ENCODE measurements at regions not wholly inside any gene's neighbourhood (a gene's known extent, or its start where the extent isn't known, plus 50 kb on each side); places are given as distances from the start of the nearest gene placed in this dataset.

DNA sequence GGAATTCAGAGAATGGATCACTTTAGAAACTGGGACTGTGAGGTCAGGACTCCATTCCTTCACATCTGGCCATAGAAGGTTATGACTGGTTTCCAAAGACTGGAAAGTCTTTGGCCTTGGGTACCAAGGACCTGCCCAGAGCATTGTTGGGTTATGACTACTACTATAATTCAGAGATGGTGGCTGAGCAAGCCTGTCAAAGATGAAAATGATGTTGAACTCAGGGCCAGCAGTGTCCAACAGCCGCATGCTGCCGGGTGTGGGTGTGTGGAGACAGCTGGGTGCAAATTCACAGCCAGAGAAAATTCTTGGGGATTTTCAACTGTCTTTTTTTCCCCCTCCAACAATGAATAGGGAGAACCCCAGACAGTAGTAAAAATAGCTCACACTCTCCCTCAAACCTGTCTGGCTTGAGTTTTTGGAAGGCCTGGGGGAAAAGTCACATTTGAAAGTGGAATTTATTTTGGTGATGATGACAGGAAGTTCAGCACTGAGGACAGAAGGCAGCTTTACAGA is 166.8 kb upstream of the NCAM1 start:
- H3K4me1 Mint-ChIP-seq = peaks cover 47% of the 10 kb centered on the region
- H3K27me3 Mint-ChIP-seq (ENCODE audit: low read depth) = no peaks in the 10 kb centered on the region; the same call in 1 of the 2 replicates
- POLR2A ChIA-PET = no interaction called here
- TF ChIP-seq, protein P1, sequence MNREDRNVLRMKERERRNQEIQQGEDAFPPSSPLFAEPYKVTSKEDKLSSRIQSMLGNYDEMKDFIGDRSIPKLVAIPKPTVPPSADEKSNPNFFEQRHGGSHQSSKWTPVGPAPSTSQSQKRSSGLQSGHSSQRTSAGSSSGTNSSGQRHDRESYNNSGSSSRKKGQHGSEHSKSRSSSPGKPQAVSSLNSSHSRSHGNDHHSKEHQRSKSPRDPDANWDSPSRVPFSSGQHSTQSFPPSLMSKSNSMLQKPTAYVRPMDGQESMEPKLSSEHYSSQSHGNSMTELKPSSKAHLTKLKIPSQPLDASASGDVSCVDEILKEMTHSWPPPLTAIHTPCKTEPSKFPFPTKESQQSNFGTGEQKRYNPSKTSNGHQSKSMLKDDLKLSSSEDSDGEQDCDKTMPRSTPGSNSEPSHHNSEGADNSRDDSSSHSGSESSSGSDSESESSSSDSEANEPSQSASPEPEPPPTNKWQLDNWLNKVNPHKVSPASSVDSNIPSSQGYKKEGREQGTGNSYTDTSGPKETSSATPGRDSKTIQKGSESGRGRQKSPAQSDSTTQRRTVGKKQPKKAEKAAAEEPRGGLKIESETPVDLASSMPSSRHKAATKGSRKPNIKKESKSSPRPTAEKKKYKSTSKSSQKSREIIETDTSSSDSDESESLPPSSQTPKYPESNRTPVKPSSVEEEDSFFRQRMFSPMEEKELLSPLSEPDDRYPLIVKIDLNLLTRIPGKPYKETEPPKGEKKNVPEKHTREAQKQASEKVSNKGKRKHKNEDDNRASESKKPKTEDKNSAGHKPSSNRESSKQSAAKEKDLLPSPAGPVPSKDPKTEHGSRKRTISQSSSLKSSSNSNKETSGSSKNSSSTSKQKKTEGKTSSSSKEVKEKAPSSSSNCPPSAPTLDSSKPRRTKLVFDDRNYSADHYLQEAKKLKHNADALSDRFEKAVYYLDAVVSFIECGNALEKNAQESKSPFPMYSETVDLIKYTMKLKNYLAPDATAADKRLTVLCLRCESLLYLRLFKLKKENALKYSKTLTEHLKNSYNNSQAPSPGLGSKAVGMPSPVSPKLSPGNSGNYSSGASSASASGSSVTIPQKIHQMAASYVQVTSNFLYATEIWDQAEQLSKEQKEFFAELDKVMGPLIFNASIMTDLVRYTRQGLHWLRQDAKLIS (CRISPR knock-in tag; IDR thresholded peaks at IDR 0.05; ENCODE audit: borderline replicate concordance) = no peak
- TF ChIP-seq ZNF232 (CRISPR knock-in tag; IDR thresholded peaks at IDR 0.05) (no peak), ZNF416 (CRISPR knock-in tag; IDR thresholded peaks at IDR 0.05) (no peak), NR3C1 (CRISPR knock-in tag; conservative IDR thresholded peaks at IDR 0.05; ENCODE audit: low read depth) (no peak), SMAD4 (CRISPR knock-in tag; IDR thresholded peaks at IDR 0.05) (no peak), ZNF121 (CRISPR knock-in tag; IDR thresholded peaks at IDR 0.05) (no peak), ZNF423 (CRISPR knock-in tag; IDR thresholded peaks at IDR 0.05) (no peak), RELA (CRISPR knock-in tag; IDR thresholded peaks at IDR 0.05; ENCODE audit: borderline replicate concordance) (no peak), SOX15 (CRISPR knock-in tag; IDR thresholded peaks at IDR 0.05) (no peak)
- TF ChIP-seq, protein P2, sequence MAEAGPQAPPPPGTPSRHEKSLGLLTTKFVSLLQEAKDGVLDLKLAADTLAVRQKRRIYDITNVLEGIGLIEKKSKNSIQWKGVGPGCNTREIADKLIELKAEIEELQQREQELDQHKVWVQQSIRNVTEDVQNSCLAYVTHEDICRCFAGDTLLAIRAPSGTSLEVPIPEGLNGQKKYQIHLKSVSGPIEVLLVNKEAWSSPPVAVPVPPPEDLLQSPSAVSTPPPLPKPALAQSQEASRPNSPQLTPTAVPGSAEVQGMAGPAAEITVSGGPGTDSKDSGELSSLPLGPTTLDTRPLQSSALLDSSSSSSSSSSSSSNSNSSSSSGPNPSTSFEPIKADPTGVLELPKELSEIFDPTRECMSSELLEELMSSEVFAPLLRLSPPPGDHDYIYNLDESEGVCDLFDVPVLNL (CRISPR knock-in tag; IDR thresholded peaks at IDR 0.05; ENCODE audit: borderline replicate concordance, low read depth) = no peak
- TF ChIP-seq, protein P3, sequence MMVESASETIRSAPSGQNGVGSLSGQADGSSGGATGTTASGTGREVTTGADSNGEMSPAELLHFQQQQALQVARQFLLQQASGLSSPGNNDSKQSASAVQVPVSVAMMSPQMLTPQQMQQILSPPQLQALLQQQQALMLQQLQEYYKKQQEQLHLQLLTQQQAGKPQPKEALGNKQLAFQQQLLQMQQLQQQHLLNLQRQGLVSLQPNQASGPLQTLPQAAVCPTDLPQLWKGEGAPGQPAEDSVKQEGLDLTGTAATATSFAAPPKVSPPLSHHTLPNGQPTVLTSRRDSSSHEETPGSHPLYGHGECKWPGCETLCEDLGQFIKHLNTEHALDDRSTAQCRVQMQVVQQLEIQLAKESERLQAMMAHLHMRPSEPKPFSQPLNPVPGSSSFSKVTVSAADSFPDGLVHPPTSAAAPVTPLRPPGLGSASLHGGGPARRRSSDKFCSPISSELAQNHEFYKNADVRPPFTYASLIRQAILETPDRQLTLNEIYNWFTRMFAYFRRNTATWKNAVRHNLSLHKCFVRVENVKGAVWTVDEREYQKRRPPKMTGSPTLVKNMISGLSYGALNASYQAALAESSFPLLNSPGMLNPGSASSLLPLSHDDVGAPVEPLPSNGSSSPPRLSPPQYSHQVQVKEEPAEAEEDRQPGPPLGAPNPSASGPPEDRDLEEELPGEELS (CRISPR knock-in tag; IDR thresholded peaks at IDR 0.05) = no peak
- H3K27ac Mint-ChIP-seq = no peak overlapping the region
- H3K4me3 Mint-ChIP-seq = no peak overlapping the region
- CTCF ChIA-PET = interaction anchor here (0.6 to 4.6 kb wide), 27 partner anchors 8 to 495 kb away, joined by 3 to 90 read pairs (median 4); no protein-coding TSS in a partner anchor
- H3K9me3 Mint-ChIP-seq = no peaks in the 10 kb centered on the region
- DNase-seq (ENCODE audit: low spot score) (no peak), ATAC-seq (no peak)
- H3K36me3 Mint-ChIP-seq = no peaks in the 10 kb centered on the region

DNA sequence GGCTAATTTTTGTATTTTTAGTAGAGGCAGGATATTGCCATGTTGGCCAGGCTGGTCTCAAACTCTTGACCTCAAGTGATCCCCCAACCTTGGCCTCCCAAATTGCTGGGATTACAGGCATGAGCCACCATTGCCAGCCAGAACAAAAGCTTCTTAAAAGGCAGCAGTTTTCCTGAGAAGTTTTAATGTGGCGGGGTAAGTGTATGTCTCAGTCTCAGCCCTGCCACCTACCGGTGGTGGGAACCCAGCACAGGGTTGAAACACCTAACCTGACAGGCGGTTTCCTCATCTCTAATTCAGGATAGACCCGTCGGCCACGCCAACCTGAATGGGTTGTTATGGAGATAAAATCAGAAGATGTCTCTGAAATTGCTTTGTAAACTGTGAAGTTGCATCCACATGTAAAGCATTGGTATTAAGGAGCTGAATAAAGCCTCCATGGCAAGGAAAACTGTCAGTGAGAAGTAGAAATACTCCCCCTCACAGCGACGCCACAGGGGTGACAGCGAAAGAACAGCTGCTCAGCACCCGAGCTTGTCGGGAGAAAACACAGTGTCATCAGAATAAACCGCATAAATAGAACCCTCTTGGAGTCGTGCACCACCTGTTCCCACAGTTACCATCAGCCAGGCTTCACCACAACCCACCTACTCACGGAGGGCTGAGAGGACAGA is 165.9 kb upstream of the NCAM1 start:
- Mint-ChIP-seq H3K36me3 (no peaks in the 10 kb centered on the region), H3K4me3 (no peak overlapping the region), H3K27me3 (ENCODE audit: low read depth) (no peaks in the 10 kb centered on the region; the same call in 1 of the 2 replicates), H3K9me3 (no peaks in the 10 kb centered on the region), H3K27ac (no peak overlapping the region), H3K4me1 (peaks cover 50% of the 10 kb centered on the region)
- CTCF ChIA-PET = interaction anchor here (0.6 to 4.6 kb wide), 28 partner anchors 9 to 494 kb away, joined by 3 to 90 read pairs (median 4); partner anchors contain the start of gene NCAM1
- DNase-seq (ENCODE audit: low spot score) = peak; percentile 67
- peak; percentile 60 for ATAC-seq
- TF ChIP-seq, protein P4, sequence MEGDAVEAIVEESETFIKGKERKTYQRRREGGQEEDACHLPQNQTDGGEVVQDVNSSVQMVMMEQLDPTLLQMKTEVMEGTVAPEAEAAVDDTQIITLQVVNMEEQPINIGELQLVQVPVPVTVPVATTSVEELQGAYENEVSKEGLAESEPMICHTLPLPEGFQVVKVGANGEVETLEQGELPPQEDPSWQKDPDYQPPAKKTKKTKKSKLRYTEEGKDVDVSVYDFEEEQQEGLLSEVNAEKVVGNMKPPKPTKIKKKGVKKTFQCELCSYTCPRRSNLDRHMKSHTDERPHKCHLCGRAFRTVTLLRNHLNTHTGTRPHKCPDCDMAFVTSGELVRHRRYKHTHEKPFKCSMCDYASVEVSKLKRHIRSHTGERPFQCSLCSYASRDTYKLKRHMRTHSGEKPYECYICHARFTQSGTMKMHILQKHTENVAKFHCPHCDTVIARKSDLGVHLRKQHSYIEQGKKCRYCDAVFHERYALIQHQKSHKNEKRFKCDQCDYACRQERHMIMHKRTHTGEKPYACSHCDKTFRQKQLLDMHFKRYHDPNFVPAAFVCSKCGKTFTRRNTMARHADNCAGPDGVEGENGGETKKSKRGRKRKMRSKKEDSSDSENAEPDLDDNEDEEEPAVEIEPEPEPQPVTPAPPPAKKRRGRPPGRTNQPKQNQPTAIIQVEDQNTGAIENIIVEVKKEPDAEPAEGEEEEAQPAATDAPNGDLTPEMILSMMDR (IDR thresholded peaks at IDR 0.05) = peak; percentile 70
- TF ChIP-seq, protein P2 (CRISPR knock-in tag; IDR thresholded peaks at IDR 0.05; ENCODE audit: borderline replicate concordance, low read depth) = no peak
- no peak for TF ChIP-seq ZNF232 (CRISPR knock-in tag; IDR thresholded peaks at IDR 0.05)
- POLR2A ChIA-PET = no interaction called here

All from WTC11 (cell line).